Bone marrow (tissue), 2 donors: ENCODE measurements at regions not wholly inside any gene's neighbourhood (a gene's known extent, or its start where the extent isn't known, plus 50 kb on each side); places are given as distances from the start of the nearest gene placed in this dataset.

Source experiments
- DNase-seq, 2 donors: peaks; one replicate each; lab custom pipeline; 2025; lab: John Stamatoyannopoulos, UW

GRCh38 chr18:29547626-29548025 lies 1370.7 kb upstream of the CDH2 start:
- DNase-seq: no peak

- DNase-seq: no peak
Measured at GRCh38 chr18:29540548-29540947, 1363.6 kb upstream of the CDH2 start.

DNA sequence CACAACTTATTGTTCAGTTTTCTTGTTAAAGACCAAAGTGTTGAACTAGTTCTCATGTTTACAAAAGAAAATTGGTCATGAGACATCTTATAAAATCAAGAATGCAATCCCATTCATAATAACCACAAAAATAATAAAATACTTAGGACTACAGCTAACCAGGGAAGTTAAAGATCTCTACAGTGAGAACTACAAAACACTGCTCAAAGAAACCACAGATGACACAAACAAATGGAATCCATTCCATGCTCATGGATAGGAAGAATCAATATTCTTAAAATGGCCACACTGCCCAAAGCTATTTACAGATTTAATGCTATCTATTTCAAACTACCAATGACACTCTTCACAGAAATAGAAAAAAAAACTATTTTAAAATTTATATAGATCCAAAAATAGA lies 1354.8 kb upstream of the CDH2 start:
- DNase-seq: no peak

DNA sequence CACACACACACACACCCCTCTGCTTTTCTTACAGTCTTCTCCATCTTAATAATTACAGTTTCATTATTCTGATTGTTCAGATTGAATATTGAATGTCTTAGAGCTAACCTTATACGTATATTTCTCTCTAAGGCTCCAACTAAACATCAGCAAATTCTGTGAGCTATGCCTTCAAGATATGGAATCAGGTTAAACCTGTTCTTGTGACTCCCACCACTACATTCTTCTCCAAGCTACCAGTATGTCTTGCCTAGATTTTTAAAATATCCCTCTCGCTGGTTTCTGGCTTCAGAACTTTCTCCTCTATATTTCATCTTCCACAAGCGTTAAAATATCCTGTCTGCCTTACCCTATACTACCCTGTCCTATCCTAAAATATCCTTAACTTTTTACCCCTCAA lies 1346.4 kb upstream of the CDH2 start:
- no peak for DNase-seq

DNA sequence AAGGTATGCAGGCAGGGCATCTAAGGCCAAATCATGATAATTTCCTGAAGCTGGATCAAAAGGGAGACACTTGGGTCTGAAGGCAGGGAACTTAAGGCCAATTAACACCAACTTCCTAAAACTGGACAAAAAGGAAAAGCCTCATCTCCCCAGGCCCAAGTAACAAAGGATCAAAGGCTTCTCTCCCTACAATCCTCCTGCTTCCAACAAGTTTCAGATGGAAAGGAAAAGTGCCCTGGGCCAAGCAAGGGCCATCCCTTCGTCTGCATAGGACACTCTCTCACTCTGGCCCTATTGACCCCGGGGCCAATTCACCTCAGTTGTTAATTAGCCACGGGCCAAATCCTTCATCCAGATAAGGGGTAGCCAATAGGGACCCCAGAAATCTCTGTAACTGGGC lies 1335.8 kb upstream of the CDH2 start:
- DNase-seq: no peak

GRCh38 chr18:29512203-29512602 lies 1335.3 kb upstream of the CDH2 start:
- DNase-seq: no peak

- DNase-seq: no peak
Measured at GRCh38 chr18:29501952-29502351, 1325.0 kb upstream of the CDH2 start.

DNA sequence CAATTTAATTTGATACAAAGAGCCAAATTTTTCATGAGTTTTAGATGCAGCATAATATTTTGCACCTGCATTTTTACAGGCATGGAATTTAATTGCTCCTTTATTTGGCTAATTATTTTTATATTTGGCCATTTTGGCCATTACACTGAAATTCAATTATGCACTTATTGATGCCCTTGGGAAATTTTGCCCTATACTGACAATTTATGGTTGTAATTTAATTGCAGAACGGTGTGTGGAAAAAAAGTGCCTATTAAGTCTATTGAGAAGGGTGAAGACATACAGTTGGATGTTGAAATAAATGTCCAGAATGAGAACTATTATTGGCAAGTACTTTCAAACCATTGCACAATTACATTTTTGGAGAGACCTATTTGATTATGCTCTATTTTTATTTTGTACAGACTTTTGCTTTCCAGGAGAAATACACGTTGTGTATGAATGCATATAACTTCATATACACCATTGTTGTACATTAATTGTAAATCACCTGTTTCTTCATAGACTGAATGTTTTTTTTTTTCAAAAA lies 1319.3 kb upstream of the CDH2 start:
- no peak for DNase-seq

GRCh38 chr18:29494371-29494770 lies 1317.4 kb upstream of the CDH2 start:
- DNase-seq: no peak

DNA sequence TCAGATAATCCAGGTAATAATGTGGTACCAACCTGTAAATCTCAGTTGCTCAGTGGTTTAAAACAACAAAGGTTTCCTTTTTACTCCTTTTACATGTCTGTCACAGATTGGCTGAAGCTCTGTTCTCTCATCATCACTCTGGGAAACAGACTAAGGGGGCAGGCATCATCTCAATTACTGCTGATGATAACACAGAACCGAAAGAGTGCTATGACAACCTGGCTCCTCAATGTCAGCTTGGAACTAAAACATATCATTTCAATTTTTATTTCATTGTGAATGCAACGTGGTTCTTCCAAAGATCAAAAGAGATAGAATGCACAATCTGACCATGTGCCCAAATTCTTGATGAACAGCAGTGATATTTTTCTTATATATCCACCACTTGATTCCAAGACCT lies 1315.0 kb upstream of the CDH2 start:
- no peak for DNase-seq

DNA sequence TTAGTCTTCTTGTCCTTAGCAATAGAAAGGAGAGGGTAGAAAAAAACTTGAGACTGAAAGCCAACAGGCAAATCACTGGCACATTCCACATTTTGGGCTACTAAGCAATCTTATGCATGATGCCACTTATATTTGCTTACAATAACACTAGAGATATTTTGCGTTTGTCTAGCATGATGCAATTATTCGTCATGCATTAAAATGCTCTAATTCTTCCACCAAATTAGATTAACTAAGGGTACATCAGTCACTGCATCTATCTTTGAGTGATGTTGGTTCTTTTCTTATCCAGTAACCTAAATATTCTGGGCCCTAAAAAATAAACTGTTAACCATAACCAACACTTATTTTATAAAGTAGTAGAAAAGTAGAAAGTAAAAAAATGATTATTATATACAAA lies 1311.7 kb upstream of the CDH2 start:
- no peak for DNase-seq

DNA sequence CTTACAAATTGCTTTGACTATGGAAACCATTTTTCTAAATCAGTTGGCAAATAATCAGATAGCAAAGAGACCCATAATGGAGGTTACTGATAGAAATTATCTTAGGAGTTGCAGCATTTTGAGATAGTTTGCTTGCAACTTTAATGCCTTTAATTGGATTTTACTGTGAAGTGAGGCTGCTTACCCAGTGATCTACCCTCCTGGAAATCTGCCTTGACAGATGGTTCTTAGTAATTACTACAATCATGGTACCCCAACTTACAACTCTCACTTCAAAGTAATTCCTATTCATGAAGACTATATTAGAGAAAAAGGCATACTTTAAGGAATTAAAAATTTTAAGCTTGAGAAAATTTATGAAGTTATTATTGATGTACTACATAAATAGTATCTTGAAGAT lies 1288.6 kb upstream of the CDH2 start:
- DNase-seq: no peak

GRCh38 chr18:29459972-29460371 lies 1283.0 kb upstream of the CDH2 start:
- no peak for DNase-seq

GRCh38 chr18:29457316-29457889 lies 1280.5 kb upstream of the CDH2 start:
- DNase-seq: no peak

DNA sequence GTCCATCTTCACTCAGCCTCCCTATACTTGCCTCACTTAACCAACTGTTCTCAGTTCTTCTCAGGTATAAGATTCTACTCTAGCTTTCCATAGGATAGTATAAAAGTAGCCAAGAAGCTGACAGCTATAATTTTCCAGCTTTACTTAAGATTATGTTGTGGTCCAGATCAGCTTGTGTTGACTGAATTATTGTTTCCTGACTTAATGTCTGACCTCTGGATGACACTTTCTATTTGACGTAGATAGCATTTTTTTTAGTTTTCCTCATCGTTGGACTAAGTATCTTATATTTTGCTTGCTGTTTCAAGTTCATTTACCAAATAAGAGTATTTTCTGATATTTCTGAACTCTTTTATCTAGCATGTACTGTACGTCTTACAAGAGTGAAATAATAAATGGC lies 1272.5 kb upstream of the CDH2 start:
- DNase-seq: no peak

GRCh38 chr18:29439398-29439797 lies 1262.5 kb upstream of the CDH2 start:
- DNase-seq: no peak

GRCh38 chr18:29436459-29436858 lies 1259.5 kb upstream of the CDH2 start:
- DNase-seq: no peak

- DNase-seq: no peak
Measured at GRCh38 chr18:29434650-29435049, 1257.7 kb upstream of the CDH2 start.

DNA sequence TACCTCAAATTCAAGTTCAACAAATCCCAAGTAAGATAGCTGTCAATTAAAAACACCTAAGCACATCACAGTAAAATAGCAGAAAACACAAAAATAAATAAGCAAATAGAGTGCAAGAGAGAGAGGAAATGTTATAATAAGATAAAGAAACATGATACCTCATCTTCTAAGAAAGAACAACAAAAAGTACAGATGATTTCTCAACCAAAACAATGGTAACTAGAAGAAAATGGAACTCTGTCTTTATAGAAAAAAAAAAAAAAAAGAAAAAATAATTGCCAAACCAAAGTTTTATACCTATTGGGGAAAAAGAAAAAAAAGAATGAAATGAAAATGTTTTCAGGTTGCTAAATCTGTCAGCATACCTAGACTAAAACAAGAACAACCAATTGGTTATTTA lies 1253.5 kb upstream of the CDH2 start:
- no peak for DNase-seq

- no peak for DNase-seq
Measured at GRCh38 chr18:29418136-29418535, 1241.2 kb upstream of the CDH2 start.

DNA sequence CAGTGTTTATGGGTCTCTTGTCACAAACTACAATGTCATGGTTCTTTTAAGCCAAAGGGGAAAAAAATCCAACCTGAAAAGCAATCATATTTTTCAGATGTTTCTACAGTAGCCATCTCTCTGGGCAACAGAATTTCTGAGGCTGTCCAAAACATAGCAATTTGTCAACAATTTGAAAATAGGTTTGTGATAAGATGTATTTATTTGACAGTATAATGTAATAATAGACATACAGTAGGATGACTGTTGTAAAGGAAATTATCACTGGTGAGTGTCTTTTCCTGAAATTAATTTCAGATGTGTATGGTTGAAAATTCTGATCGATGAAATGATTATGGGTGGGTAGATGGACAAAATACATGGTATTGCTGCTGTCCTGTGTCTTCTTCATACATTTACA lies 1230.1 kb upstream of the CDH2 start:
- DNase-seq: no peak

DNA sequence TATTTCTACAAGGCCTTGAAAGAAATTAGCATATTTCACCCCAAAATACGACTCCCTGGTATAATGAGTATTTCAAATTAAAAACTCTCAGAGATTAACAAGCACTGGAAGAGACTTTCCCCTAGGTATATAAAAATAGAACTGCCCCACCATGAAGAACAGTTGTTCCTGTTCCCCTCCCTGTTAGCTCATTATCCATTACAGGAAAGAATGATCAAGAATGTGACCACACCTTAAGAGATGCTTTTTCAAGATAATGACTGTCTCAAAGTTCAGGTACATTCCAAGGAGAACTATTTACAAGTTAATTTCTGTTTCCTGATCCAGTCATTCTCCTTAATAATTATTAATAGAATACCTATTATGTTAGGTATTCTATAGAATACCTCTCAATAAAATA lies 1220.6 kb upstream of the CDH2 start:
- no peak for DNase-seq

- no peak for DNase-seq
Measured at GRCh38 chr18:29383311-29384273, 1206.7 kb upstream of the CDH2 start.
